ENCODE measurements at regions not wholly inside any gene's neighbourhood (a gene's known extent, or its start where the extent isn't known, plus 50 kb on each side); places are given as distances from the start of the nearest gene placed in this dataset.

GRCh38 chr7:84801396-84801795 lies 385.5 kb downstream of the SEMA3D start:
- Mint-ChIP-seq H3K27ac (no peak overlapping the region), H3K27me3 (ENCODE audit: insufficient read depth) (no peaks in the 10 kb centered on the region), H3K36me3 (ENCODE audit: low read depth) (peaks cover 12% of the 10 kb centered on the region; the same call in 1 of the 2 replicates), H3K4me3 (no peak overlapping the region), H3K4me1 (ENCODE audit: low read depth) (no peaks in the 10 kb centered on the region), H3K9me3 (peaks cover 5% of the 10 kb centered on the region; the same call in 1 of the 2 replicates)
- TF ChIP-seq, protein P1, sequence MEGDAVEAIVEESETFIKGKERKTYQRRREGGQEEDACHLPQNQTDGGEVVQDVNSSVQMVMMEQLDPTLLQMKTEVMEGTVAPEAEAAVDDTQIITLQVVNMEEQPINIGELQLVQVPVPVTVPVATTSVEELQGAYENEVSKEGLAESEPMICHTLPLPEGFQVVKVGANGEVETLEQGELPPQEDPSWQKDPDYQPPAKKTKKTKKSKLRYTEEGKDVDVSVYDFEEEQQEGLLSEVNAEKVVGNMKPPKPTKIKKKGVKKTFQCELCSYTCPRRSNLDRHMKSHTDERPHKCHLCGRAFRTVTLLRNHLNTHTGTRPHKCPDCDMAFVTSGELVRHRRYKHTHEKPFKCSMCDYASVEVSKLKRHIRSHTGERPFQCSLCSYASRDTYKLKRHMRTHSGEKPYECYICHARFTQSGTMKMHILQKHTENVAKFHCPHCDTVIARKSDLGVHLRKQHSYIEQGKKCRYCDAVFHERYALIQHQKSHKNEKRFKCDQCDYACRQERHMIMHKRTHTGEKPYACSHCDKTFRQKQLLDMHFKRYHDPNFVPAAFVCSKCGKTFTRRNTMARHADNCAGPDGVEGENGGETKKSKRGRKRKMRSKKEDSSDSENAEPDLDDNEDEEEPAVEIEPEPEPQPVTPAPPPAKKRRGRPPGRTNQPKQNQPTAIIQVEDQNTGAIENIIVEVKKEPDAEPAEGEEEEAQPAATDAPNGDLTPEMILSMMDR (IDR thresholded peaks at IDR 0.05): no peak
- DNase-seq: no peak

- Mint-ChIP-seq H3K27ac (no peak overlapping the region), H3K4me3 (no peak overlapping the region), H3K27me3 (ENCODE audit: insufficient read depth) (no peaks in the 10 kb centered on the region), H3K36me3 (ENCODE audit: low read depth) (peaks cover 15% of the 10 kb centered on the region), H3K9me3 (peaks cover 9% of the 10 kb centered on the region; the same call in 1 of the 2 replicates), H3K4me1 (ENCODE audit: low read depth) (no peaks in the 10 kb centered on the region)
- DNase-seq: no peak
- TF ChIP-seq, protein P1 (IDR thresholded peaks at IDR 0.05): no peak
Observed at GRCh38 chr7:84800846-84801245, 386.0 kb downstream of the SEMA3D start.

DNA sequence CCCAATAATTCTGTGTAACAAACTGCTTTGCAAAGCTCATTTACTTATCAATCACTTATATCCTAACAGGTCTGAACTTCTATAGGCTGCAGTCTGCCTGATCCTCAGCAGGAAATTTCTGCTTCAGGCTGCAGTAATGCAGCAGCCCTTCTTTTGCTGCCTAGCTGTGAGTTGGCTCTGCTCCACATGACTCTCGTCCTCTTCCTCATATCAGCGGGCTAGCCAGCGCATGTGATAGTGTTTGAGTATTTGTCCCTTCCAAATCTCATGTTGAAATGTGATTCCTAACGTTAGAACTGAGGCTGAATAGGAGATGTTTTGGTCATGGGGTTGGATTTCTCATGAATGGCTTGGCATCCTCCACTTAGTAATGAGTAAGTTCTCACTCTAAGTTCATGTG lies 387.8 kb downstream of the SEMA3D start:
- Mint-ChIP-seq H3K27ac (no peak overlapping the region), H3K36me3 (ENCODE audit: low read depth) (peaks cover 19% of the 10 kb centered on the region), H3K9me3 (peaks cover 9% of the 10 kb centered on the region; the same call in 1 of the 2 replicates), H3K4me1 (ENCODE audit: low read depth) (no peaks in the 10 kb centered on the region), H3K27me3 (ENCODE audit: insufficient read depth) (no peaks in the 10 kb centered on the region), H3K4me3 (no peak overlapping the region)
- TF ChIP-seq, protein P1 (IDR thresholded peaks at IDR 0.05): no peak
- no peak for DNase-seq

GRCh38 chr7:84792231-84792893 lies 394.5 kb downstream of the SEMA3D start:
- H3K4me1 Mint-ChIP-seq (ENCODE audit: low read depth): peaks cover 8% of the 10 kb centered on the region
- H3K36me3 Mint-ChIP-seq (ENCODE audit: low read depth): peaks cover 17% of the 10 kb centered on the region
- peaks cover 9% of the 10 kb centered on the region; the same call in 1 of the 2 replicates for H3K9me3 Mint-ChIP-seq
- no peak overlapping the region for H3K27ac Mint-ChIP-seq
- TF ChIP-seq, protein P1 (IDR thresholded peaks at IDR 0.05): no peak
- DNase-seq: no peak
- H3K4me3 Mint-ChIP-seq: no peak overlapping the region
- no peaks in the 10 kb centered on the region for H3K27me3 Mint-ChIP-seq (ENCODE audit: insufficient read depth)

GRCh38 chr7:84790882-84791281 lies 396.0 kb downstream of the SEMA3D start:
- peaks cover 4% of the 10 kb centered on the region; the same call in 1 of the 2 replicates for H3K36me3 Mint-ChIP-seq (ENCODE audit: low read depth)
- H3K27me3 Mint-ChIP-seq (ENCODE audit: insufficient read depth): no peaks in the 10 kb centered on the region
- H3K9me3 Mint-ChIP-seq: no peaks in the 10 kb centered on the region
- H3K4me3 Mint-ChIP-seq: no peak overlapping the region
- DNase-seq: no peak
- H3K4me1 Mint-ChIP-seq (ENCODE audit: low read depth): peaks cover 8% of the 10 kb centered on the region
- TF ChIP-seq, protein P1 (IDR thresholded peaks at IDR 0.05): no peak
- no peak overlapping the region for H3K27ac Mint-ChIP-seq

All from HFFc6 (cell line).